ENCODE measurements at regions not wholly inside any gene's neighbourhood (a gene's known extent, or its start where the extent isn't known, plus 50 kb on each side); places are given as distances from the start of the nearest gene placed in this dataset.

- no peak for ATAC-seq
- Histone ChIP-seq H2AFZ (ENCODE audit: low read depth, low read length) (no peak overlapping the region), H4K20me1 (replicated peaks; ENCODE audit: control insufficient read depth, insufficient read depth, low read length) (peaks cover 10% of the 10 kb centered on the region), H3K27ac (ENCODE audit: extremely low read depth, low read depth, low read length) (no peak overlapping the region), H3K79me2 (ENCODE audit: control insufficient read depth, insufficient read depth, low read length) (no peaks in the 10 kb centered on the region), H3K4me2 (ENCODE audit: insufficient read depth, low read length) (no peak overlapping the region), H3K9me3 (replicated peaks; ENCODE audit: control insufficient read depth, insufficient read depth, low read depth, low read length) (no peaks in the 10 kb centered on the region), H3K9ac (ENCODE audit: insufficient read depth in 1 of 2, low read depth in 2 of 2, low read length in 2 of 2) (no peak overlapping the region), H3K4me1 (replicated peaks in 1 of 2; ENCODE audit: control insufficient read depth in 2 of 2, insufficient read depth in 2 of 2, low read length in 2 of 2) (peaks cover 0 to 7% of the 10 kb centered on the region in 2 experiments; a peak in 1 of 5 replicates), H3K36me3 (ENCODE audit: control insufficient read depth, insufficient read depth, low read length) (no peaks in the 10 kb centered on the region), H3K9me1 (ENCODE audit: control insufficient read depth, insufficient read depth, low read length) (no peaks in the 10 kb centered on the region), H3K4me3 (no peak overlapping the region), H3K27me3 (ENCODE audit: control insufficient read depth in 2 of 2, insufficient read depth in 2 of 2, low read length in 2 of 2) (peaks cover 35 to 86% of the 10 kb centered on the region in 2 experiments; a peak in 4 of 5 replicates)
- intact Hi-C loops (cut with micrococcal nuclease) (loop anchor here (2.0 kb wide), 1 partner anchor 205 kb away; no protein-coding TSS in a partner anchor), in situ Hi-C loops (cut with MboI) (no loop called here)
- no peak for TF ChIP-seq TBP (optimal IDR thresholded peaks at IDR 0.05; ENCODE audit: low read depth, low read length)
- no peak for TF ChIP-seq MITF (IDR thresholded peaks at IDR 0.05)
- TF ChIP-seq PPARD (CRISPR knock-in tag; IDR thresholded peaks at IDR 0.05), result no peak
- no TSS peak for BruUV-seq (replicated peaks)
- ChIA-PET CTCF (ENCODE audit: low intra/inter-chr PET ratio) (no interaction called here), POLR2A (no interaction called here)
- 19% methylated on average over 8 of the region's 11 CpGs for WGBS (ENCODE audit: insufficient coverage, low coverage, missing lambda C conversion rate)
- no peak for DNase-seq (ENCODE audit: extremely low read depth in 1 of 4, low spot score in 3 of 4)
- FAIRE-seq, result no peak
Observed at GRCh38 chr11:70549796-70550195, 151.5 kb downstream of the CTTN start.

- DNase-seq (ENCODE audit: extremely low read depth in 1 of 4, low spot score in 3 of 4), result no peak
- Histone ChIP-seq H3K9ac (ENCODE audit: insufficient read depth in 1 of 2, low read depth in 2 of 2, low read length in 2 of 2) (no peak overlapping the region; a peak in 1 of 4 replicates), H3K36me3 (ENCODE audit: control insufficient read depth, insufficient read depth, low read length) (no peaks in the 10 kb centered on the region), H3K4me2 (ENCODE audit: insufficient read depth, low read length) (no peak overlapping the region), H3K79me2 (ENCODE audit: control insufficient read depth, insufficient read depth, low read length) (no peaks in the 10 kb centered on the region), H3K4me1 (replicated peaks in 1 of 2; ENCODE audit: control insufficient read depth in 2 of 2, insufficient read depth in 2 of 2, low read length in 2 of 2) (peaks cover 0 to 3% of the 10 kb centered on the region in 2 experiments; a peak in 1 of 5 replicates), H3K4me3 (no peak overlapping the region), H3K27ac (ENCODE audit: extremely low read depth, low read depth, low read length) (no peak overlapping the region), H4K20me1 (replicated peaks; ENCODE audit: control insufficient read depth, insufficient read depth, low read length) (peaks cover 10% of the 10 kb centered on the region), H3K9me1 (ENCODE audit: control insufficient read depth, insufficient read depth, low read length) (no peaks in the 10 kb centered on the region), H3K9me3 (replicated peaks; ENCODE audit: control insufficient read depth, insufficient read depth, low read depth, low read length) (no peaks in the 10 kb centered on the region), H2AFZ (ENCODE audit: low read depth, low read length) (no peak overlapping the region), H3K27me3 (ENCODE audit: control insufficient read depth in 2 of 2, insufficient read depth in 2 of 2, low read length in 2 of 2) (peaks cover 35 to 81% of the 10 kb centered on the region in 2 experiments; a peak in 4 of 5 replicates)
- in situ Hi-C loops (cut with MboI), result no loop called here
- intact Hi-C loops (cut with micrococcal nuclease), result no loop called here
- no peak for FAIRE-seq
- POLR2A ChIA-PET, result no interaction called here
- ATAC-seq, result no peak
- BruUV-seq (replicated peaks), result no TSS peak
- WGBS (ENCODE audit: insufficient coverage, low coverage, missing lambda C conversion rate), result 2% methylated on average over 22 of the region's 22 CpGs
- CTCF ChIA-PET (ENCODE audit: low intra/inter-chr PET ratio), result no interaction called here
- no peak for TF ChIP-seq GTF2E2 (tag; IDR thresholded peaks at IDR 0.05)
- TF ChIP-seq ZNF133 (CRISPR knock-in tag; IDR thresholded peaks at IDR 0.05), result no peak
- TF ChIP-seq RBM17 (IDR thresholded peaks at IDR 0.05; ENCODE audit: borderline replicate concordance, low read depth, low read length), result no peak
- no peak for TF ChIP-seq MBD1 (CRISPR knock-in tag; IDR thresholded peaks at IDR 0.05)
- no peak for TF ChIP-seq PRPF4 (IDR thresholded peaks at IDR 0.05; ENCODE audit: insufficient read depth, low read depth, low read length, poor library complexity, severe bottlenecking)
- no peak for TF ChIP-seq ZNF24 (IDR thresholded peaks at IDR 0.05)
- no peak for TF ChIP-seq RFX7 (CRISPR knock-in tag; IDR thresholded peaks at IDR 0.05)
- TF ChIP-seq ZNF696 (CRISPR knock-in tag; conservative IDR thresholded peaks at IDR 0.05), result no peak
- no peak for TF ChIP-seq ZSCAN29 (IDR thresholded peaks at IDR 0.05)
- TF ChIP-seq NCOA4 (IDR thresholded peaks at IDR 0.05; ENCODE audit: partially characterized antibody), result no peak
Observed at GRCh38 chr11:70550456-70551195, 152.3 kb downstream of the CTTN start.

All from K562 (cell line).